ENCODE measurements at regions not wholly inside any gene's neighbourhood (a gene's known extent, or its start where the extent isn't known, plus 50 kb on each side); places are given as distances from the start of the nearest gene placed in this dataset.
"Not testable (repeated sequence)": the region's sequence is repeated elsewhere in the genome, so short reads cannot be mapped to it uniquely, and the experiment has no call there.

GRCh38 chr1:191508239-191508638 is 650.0 kb upstream of the RGS18 start:
- ATAC-seq: no peak
- intact Hi-C loops (cut with DNase I, micrococcal nuclease): no loop called here

GRCh38 chr1:191511480-191511879 is 646.8 kb upstream of the RGS18 start:
- ATAC-seq; intact Hi-C loops (cut with DNase I, micrococcal nuclease); H3K36me3 ChIP-seq (ENCODE audit: low read depth); H3K4me3 ChIP-seq; H3K4me1 ChIP-seq (ENCODE audit: low read depth); DNase-seq; H3K9me3 ChIP-seq: not testable (repeated sequence)

More at GRCh38 chr1:191508239-191508638, 650.0 kb upstream of the RGS18 start:
- Histone ChIP-seq H3K4me3 (no peak overlapping the region), H3K4me1 (ENCODE audit: low read depth) (no peaks in the 10 kb centered on the region), H3K9me3 (no peaks in the 10 kb centered on the region), H3K36me3 (ENCODE audit: low read depth) (no peaks in the 10 kb centered on the region)
- TF ChIP-seq CTCF (IDR thresholded peaks at IDR 0.05): no peak
- DNase-seq: no peak

- ATAC-seq: no peak
- no peaks in the 10 kb centered on the region for H3K36me3 ChIP-seq (ENCODE audit: low read depth)
- no peaks in the 10 kb centered on the region for H3K9me3 ChIP-seq
- no peaks in the 10 kb centered on the region for H3K4me1 ChIP-seq (ENCODE audit: low read depth)
- DNase-seq: no peak
- no peak overlapping the region for H3K4me3 ChIP-seq
- TF ChIP-seq CTCF (IDR thresholded peaks at IDR 0.05): no peak
- intact Hi-C loops (cut with DNase I, micrococcal nuclease): no loop called here
Measured at GRCh38 chr1:191517826-191518225, 640.4 kb upstream of the RGS18 start.

GRCh38 chr1:191519519-191519918 is 638.7 kb upstream of the RGS18 start:
- ATAC-seq (no peak), DNase-seq (no peak)
- no peaks in the 10 kb centered on the region for H3K36me3 ChIP-seq (ENCODE audit: low read depth)
- H3K9me3 ChIP-seq: no peaks in the 10 kb centered on the region
- H3K4me3 ChIP-seq: no peak overlapping the region
- intact Hi-C loops (cut with DNase I, micrococcal nuclease): no loop called here
- no peaks in the 10 kb centered on the region for H3K4me1 ChIP-seq (ENCODE audit: low read depth)
- no peak for TF ChIP-seq CTCF (IDR thresholded peaks at IDR 0.05)

GRCh38 chr1:191520345-191520744 is 637.9 kb upstream of the RGS18 start:
- no peaks in the 10 kb centered on the region for H3K4me1 ChIP-seq (ENCODE audit: low read depth)
- ATAC-seq (no peak), DNase-seq (no peak)
- TF ChIP-seq CTCF (IDR thresholded peaks at IDR 0.05): no peak
- intact Hi-C loops (cut with DNase I, micrococcal nuclease): no loop called here
- H3K4me3 ChIP-seq: no peak overlapping the region
- no peaks in the 10 kb centered on the region for H3K9me3 ChIP-seq
- no peaks in the 10 kb centered on the region for H3K36me3 ChIP-seq (ENCODE audit: low read depth)

GRCh38 chr1:191525944-191526343 is 632.3 kb upstream of the RGS18 start:
- H3K4me3 ChIP-seq; intact Hi-C loops (cut with DNase I, micrococcal nuclease); DNase-seq; ATAC-seq; H3K4me1 ChIP-seq (ENCODE audit: low read depth); H3K36me3 ChIP-seq (ENCODE audit: low read depth); H3K9me3 ChIP-seq: not testable (repeated sequence)

GRCh38 chr1:191528275-191528674 is 630.0 kb upstream of the RGS18 start:
- no peak for TF ChIP-seq CTCF (IDR thresholded peaks at IDR 0.05)
- no peaks in the 10 kb centered on the region for H3K4me1 ChIP-seq (ENCODE audit: low read depth)
- DNase-seq (no peak), ATAC-seq (no peak)
- no peaks in the 10 kb centered on the region for H3K36me3 ChIP-seq (ENCODE audit: low read depth)
- H3K9me3 ChIP-seq: no peaks in the 10 kb centered on the region
- H3K4me3 ChIP-seq: no peak overlapping the region
- intact Hi-C loops (cut with DNase I, micrococcal nuclease): no loop called here
